ENCODE measurements at regions not wholly inside any gene's neighbourhood (a gene's known extent, or its start where the extent isn't known, plus 50 kb on each side); places are given as distances from the start of the nearest gene placed in this dataset.

DNA sequence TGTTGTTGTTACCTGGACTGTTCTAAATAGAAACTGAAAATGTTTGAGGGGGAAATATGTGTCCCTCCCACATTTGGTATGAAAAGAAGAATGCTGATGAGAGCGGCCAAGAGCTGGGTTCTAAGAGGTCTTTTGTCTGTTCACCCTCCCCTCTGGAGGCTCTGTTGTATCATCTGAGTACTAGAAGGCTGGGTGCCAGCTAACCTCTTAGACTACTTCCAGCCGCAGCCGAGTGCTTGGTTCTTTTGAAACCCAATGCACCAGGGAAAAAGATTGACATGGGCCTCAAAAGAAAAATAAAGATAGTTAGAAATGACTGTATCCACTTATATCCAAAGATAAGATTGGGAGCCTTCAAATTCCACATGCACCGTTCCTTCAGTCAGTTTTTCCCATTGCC lies 255.9 kb downstream of the TXNL1 start:
- DNase-seq (ENCODE audit: insufficient read length, low spot score): no peak

DNA sequence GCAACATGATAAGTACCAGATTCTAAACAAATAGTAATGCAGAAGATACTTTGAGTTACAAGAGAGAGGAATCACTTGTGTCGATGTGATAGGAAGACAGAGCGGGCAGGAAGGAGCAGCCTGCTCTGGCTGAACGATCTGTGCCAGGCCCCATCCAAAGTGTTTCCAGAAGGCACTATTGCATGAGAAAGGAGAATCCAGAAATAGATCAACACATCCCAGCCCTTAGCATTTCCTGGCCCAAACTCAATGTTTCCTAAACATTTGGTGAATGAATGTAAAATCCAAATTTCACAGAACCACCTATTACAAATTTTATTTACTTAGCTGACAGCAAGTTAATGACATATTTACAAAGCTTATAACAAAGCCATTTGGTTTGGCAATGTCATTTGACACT lies 257.2 kb downstream of the TXNL1 start:
- FAIRE-seq (no peak), DNase-seq (ENCODE audit: insufficient read length, low spot score) (no peak)
- TF ChIP-seq POU2F2 (IDR thresholded peaks at IDR 0.05; ENCODE audit: low read depth, low read length): no peak
- no peak for TF ChIP-seq POLR2A (IDR thresholded peaks at IDR 0.05; ENCODE audit: low read depth, low read length)
- no peak for TF ChIP-seq POLR2AphosphoS5 (IDR thresholded peaks at IDR 0.05; ENCODE audit: low read depth, low read length)
- no peak for TF ChIP-seq SPI1 (IDR thresholded peaks at IDR 0.05; ENCODE audit: low read depth, low read length)
- no peak for TF ChIP-seq PAX5 (IDR thresholded peaks at IDR 0.05; ENCODE audit: insufficient read depth, low read length, severe bottlenecking)
- no peak for TF ChIP-seq TAF1 (IDR thresholded peaks at IDR 0.05; ENCODE audit: low read depth, low read length)

More for the DNA sequence above, 255.9 kb downstream of the TXNL1 start:
- no peak for FAIRE-seq
- TF ChIP-seq POLR2AphosphoS5 (IDR thresholded peaks at IDR 0.05; ENCODE audit: low read depth, low read length): no peak
- no peak for TF ChIP-seq POU2F2 (IDR thresholded peaks at IDR 0.05; ENCODE audit: low read depth, low read length)
- no peak for TF ChIP-seq SPI1 (IDR thresholded peaks at IDR 0.05; ENCODE audit: low read depth, low read length)

DNA sequence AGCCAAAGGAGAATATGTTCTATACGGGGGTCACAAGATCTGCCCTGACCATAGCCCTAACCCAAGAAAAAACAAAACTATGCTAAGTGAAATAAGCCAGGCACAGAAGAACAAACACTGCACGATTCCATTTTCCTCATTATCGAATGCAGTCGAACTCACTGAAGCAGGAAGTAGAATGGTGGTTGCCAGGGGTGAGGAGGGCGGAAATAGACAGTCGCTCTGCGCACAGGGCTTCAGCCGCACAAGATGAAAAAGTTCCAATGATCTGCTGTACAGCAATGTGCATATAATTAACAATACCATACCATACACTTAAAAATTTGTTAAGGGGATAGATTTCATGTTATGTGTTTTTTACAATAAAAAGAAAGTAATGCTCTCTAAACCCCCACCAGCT lies 257.7 kb downstream of the TXNL1 start:
- DNase-seq (ENCODE audit: insufficient read length, low spot score) (no peak), FAIRE-seq (no peak)
- no peak for TF ChIP-seq POU2F2 (IDR thresholded peaks at IDR 0.05; ENCODE audit: low read depth, low read length)
- TF ChIP-seq POLR2AphosphoS5 (IDR thresholded peaks at IDR 0.05; ENCODE audit: low read depth, low read length): no peak

DNA sequence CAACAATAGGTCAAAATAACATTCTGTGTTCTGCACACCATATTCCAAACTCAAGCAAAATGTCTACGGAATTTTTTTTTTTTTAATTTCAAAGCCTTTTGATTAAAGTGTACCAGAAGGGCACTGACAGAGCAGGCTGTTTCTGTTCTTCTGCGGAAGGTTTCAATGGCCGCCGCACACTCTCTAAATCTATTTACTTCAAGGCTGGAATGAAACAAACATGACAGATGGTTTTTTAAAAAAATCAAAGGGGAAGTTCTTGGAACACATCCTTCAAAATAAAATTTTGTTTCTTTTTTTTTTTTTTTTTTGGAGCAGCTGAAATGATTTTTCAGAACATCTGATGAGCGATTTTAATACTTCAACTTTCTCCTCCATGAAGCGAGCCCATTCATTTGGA lies 259.1 kb downstream of the TXNL1 start:
- DNase-seq (ENCODE audit: insufficient read length, low spot score) (no peak), FAIRE-seq (no peak)
- TF ChIP-seq POLR2A (IDR thresholded peaks at IDR 0.05; ENCODE audit: low read depth, low read length) (no peak), POU2F2 (IDR thresholded peaks at IDR 0.05; ENCODE audit: low read depth, low read length) (no peak), SPI1 (IDR thresholded peaks at IDR 0.05; ENCODE audit: low read depth, low read length) (no peak), POLR2AphosphoS5 (IDR thresholded peaks at IDR 0.05; ENCODE audit: low read depth, low read length) (no peak), PAX5 (IDR thresholded peaks at IDR 0.05; ENCODE audit: insufficient read depth, low read length, severe bottlenecking) (no peak), TAF1 (IDR thresholded peaks at IDR 0.05; ENCODE audit: low read depth, low read length) (no peak)

DNA sequence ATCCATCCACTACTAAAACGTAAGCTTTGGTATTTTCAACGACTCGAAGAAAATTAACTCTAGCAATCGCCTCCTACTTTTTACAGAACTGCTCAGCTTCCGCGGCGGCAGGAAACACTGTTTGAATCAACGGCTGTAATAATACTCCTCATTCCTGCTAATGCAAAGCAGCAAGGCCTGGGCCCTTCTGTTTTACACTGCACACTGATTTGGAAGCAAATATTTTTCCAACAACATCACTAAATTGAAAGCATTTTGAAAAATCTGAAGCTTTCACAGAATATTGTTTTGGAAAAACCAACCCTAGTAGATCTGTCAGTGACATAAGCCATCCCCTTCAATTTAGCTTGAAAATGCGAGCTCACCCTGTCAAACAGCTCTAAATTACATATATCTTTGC lies 261.2 kb downstream of the TXNL1 start:
- no peak for FAIRE-seq
- no peak for DNase-seq (ENCODE audit: insufficient read length, low spot score)
- TF ChIP-seq PAX5 (IDR thresholded peaks at IDR 0.05; ENCODE audit: insufficient read depth, low read length, severe bottlenecking) (no peak), TAF1 (IDR thresholded peaks at IDR 0.05; ENCODE audit: low read depth, low read length) (no peak), POLR2A (IDR thresholded peaks at IDR 0.05; ENCODE audit: low read depth, low read length) (no peak), SPI1 (IDR thresholded peaks at IDR 0.05; ENCODE audit: low read depth, low read length) (no peak), POU2F2 (IDR thresholded peaks at IDR 0.05; ENCODE audit: low read depth, low read length) (no peak), POLR2AphosphoS5 (IDR thresholded peaks at IDR 0.05; ENCODE audit: low read depth, low read length) (no peak)

DNA sequence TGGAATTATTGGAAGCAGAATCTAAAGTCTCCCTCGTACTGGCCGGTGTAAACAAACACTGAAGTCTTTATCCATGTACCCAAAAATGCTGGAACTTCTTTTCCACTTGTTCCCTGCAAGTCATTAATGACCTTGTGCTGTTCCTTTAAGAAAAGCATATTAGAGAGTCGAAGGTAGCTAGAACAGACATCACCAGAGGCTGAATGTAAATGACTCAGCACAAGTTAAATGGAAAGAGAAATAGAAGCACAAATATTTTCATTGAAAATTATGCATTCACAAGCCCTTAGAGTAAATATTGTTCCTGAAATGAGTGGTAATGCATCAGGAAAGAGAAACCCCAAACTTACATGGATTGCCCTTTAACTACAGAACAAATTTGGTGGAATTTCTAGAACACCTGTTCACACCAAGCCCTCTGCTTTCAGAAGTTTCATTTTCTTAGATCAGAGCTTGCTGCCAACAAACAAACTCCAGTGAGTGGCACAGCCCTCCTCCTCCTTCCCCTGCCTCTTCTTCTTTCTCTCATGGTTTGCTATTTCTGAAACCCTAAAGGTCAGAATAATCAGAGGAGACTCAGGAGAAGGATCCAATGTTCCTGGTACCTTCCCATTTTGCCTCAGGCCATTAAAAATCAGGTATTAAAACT lies 264.3 kb downstream of the TXNL1 start:
- no peak for DNase-seq (ENCODE audit: insufficient read length, low spot score)
- no peak for FAIRE-seq
- TF ChIP-seq POLR2AphosphoS5 (IDR thresholded peaks at IDR 0.05; ENCODE audit: low read depth, low read length) (no peak), POU2F2 (IDR thresholded peaks at IDR 0.05; ENCODE audit: low read depth, low read length) (no peak), TAF1 (IDR thresholded peaks at IDR 0.05; ENCODE audit: low read depth, low read length) (no peak), SPI1 (IDR thresholded peaks at IDR 0.05; ENCODE audit: low read depth, low read length) (no peak), POLR2A (IDR thresholded peaks at IDR 0.05; ENCODE audit: low read depth, low read length) (no peak), PAX5 (IDR thresholded peaks at IDR 0.05; ENCODE audit: insufficient read depth, low read length, severe bottlenecking) (no peak)

DNA sequence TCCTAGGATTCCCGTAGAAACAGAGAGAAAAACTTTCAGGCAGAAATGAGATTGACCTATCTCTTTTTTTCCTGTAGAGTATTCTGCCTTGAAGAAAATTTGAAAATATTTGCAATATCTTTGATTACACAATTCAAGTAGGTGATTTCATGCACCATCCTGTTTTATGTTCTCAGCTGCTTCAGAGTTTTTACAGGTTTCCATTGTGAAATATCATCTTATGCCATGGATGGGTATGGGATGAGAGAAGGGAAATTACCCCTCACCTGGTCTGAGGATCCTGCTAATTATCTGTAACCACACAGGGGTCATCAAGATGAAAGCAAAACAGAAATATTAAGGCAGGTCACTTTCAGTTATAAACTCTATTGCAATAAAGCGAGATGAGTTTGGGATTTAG lies 264.8 kb downstream of the TXNL1 start:
- no peak for TF ChIP-seq TAF1 (IDR thresholded peaks at IDR 0.05; ENCODE audit: low read depth, low read length)
- no peak for TF ChIP-seq SPI1 (IDR thresholded peaks at IDR 0.05; ENCODE audit: low read depth, low read length)
- no peak for TF ChIP-seq PAX5 (IDR thresholded peaks at IDR 0.05; ENCODE audit: insufficient read depth, low read length, severe bottlenecking)
- TF ChIP-seq POLR2A (IDR thresholded peaks at IDR 0.05; ENCODE audit: low read depth, low read length): no peak
- TF ChIP-seq POU2F2 (IDR thresholded peaks at IDR 0.05; ENCODE audit: low read depth, low read length): no peak
- no peak for FAIRE-seq
- DNase-seq (ENCODE audit: insufficient read length, low spot score): no peak

DNA sequence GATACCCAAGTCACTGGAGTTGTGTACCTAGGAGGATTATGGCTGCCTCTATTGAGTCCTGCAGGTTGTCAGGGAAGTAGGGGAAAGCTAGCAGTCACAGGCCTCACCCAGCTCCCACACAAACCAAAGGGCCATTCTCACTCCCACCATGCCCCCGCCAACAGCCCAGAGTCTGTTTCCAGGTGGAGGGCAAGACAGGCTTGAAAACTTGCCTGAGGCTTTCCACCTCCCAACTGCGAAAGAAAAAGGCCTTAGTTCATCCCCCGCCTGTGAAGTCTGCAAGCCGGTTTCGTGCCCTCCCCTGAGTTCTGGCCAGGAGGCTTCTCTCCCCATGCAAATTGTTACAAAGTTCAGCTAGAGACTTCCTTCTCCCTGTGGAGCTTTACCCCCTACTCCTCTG lies 270.3 kb downstream of the TXNL1 start:
- TF ChIP-seq POLR2A (IDR thresholded peaks at IDR 0.05; ENCODE audit: low read depth, low read length): no peak
- TF ChIP-seq SPI1 (IDR thresholded peaks at IDR 0.05; ENCODE audit: low read depth, low read length): no peak
- TF ChIP-seq PAX5 (IDR thresholded peaks at IDR 0.05; ENCODE audit: insufficient read depth, low read length, severe bottlenecking): no peak
- TF ChIP-seq POU2F2 (IDR thresholded peaks at IDR 0.05; ENCODE audit: low read depth, low read length): no peak
- no peak for TF ChIP-seq POLR2AphosphoS5 (IDR thresholded peaks at IDR 0.05; ENCODE audit: low read depth, low read length)
- TF ChIP-seq TAF1 (IDR thresholded peaks at IDR 0.05; ENCODE audit: low read depth, low read length): no peak
- DNase-seq (ENCODE audit: insufficient read length, low spot score) (no peak), FAIRE-seq (no peak)

DNA sequence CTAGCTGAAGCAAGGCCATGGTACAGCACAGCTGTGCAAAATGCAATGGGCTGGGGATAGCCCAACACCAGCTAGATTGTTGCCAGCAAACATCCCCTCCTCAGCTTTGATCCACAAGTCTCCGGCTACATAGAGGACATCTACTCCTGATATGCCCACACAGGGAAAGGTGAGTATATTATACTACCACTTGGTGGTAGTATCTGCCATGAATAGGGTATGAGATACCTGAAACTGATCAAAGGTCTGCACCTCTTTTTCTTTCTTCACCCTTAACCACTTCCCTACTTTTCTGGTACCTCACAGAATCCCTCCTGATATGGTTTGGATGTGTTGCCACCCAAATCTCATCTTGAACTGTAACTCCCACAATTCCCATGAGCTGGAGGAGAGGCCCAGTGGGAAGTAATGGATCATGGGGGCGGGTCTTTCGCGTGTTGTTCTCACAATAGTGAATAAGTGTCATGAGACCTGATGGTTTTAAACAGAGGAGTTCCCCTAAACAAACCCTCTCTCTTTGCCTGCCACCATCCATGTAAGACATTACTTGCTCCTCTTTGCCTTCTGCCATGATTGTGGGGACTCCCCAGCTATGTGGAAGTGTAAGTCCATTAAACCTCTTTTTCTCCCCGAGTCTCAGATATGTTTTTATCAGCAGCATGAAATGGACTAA lies 279.6 kb downstream of the TXNL1 start:
- TF ChIP-seq TAF1 (IDR thresholded peaks at IDR 0.05; ENCODE audit: low read depth, low read length): no peak
- TF ChIP-seq POLR2AphosphoS5 (IDR thresholded peaks at IDR 0.05; ENCODE audit: low read depth, low read length): no peak
- FAIRE-seq (no peak), DNase-seq (ENCODE audit: insufficient read length, low spot score) (no peak)

DNA sequence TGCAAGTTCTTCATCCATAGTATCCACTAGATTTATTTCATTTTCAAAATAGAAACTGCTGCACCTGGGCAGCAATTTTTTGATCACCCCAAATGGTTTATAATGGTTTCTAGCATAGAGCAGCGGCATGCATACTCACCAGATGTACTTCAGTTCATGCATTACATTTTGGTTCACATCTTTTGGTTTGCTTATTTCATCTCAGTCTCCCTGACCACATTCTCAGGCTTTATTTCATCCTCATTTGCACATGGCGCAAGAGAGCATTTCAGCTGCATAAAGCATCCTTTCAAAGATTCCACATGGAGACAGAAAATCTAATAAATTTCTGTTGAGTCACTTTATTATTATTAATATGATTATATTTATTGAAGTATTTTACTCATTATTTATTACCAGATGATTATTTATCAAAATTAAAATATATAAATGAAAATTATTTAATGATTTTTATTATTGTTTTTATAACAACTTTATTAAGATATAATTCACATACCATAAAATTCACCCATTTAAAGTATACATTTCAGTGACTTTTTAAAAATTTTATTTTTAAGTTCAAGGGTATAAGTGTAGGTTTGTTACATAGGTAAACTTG lies 284.6 kb downstream of the TXNL1 start:
- no peak for DNase-seq (ENCODE audit: insufficient read length, low spot score)
- no peak for FAIRE-seq
- TF ChIP-seq SPI1 (IDR thresholded peaks at IDR 0.05; ENCODE audit: low read depth, low read length): no peak
- TF ChIP-seq TAF1 (IDR thresholded peaks at IDR 0.05; ENCODE audit: low read depth, low read length): no peak
- no peak for TF ChIP-seq POLR2AphosphoS5 (IDR thresholded peaks at IDR 0.05; ENCODE audit: low read depth, low read length)
- no peak for TF ChIP-seq PAX5 (IDR thresholded peaks at IDR 0.05; ENCODE audit: insufficient read depth, low read length, severe bottlenecking)
- TF ChIP-seq POLR2A (IDR thresholded peaks at IDR 0.05; ENCODE audit: low read depth, low read length): no peak
- no peak for TF ChIP-seq POU2F2 (IDR thresholded peaks at IDR 0.05; ENCODE audit: low read depth, low read length)

All from GM12891 (cell line).